ENCODE measurements at regions not wholly inside any gene's neighbourhood (a gene's known extent, or its start where the extent isn't known, plus 50 kb on each side); places are given as distances from the start of the nearest gene placed in this dataset.

DNA sequence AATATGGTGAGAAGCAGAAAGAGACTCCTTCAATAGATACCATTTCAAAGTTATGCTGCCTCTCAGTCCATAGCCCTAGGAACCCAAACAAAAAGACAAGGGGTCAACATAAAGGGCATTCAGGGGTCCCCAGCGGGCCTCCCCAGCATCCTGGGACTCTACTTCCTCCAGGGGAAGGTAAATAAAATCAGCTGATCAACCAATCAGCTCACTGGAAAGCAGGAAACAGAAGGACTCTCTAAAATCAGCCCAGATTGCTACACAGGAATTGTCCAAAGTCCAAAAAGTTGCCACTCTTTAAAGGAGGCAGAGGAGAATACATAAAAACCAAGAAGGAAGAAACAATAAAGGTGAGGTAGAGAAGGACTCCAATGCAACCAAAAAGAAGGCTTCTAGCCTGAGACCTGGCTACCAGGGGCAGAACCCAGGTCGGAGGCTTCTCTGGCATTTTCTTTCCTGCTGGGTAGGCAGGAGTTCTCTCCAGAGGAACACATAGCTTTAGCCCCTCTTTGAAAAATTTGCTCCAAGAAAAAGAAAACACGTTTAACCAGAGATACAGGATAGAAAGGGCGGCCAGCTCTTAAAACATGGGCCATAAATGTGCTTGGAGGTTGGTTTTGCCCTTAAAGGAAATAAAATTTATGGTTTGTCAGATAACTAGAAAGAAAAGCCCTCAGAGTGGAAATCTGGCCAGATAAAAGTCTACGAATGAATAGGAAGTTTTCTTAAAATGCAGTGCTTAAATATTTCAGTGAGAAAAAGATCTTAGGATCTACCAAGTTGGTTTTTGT, 404.6 kb downstream of the SOX9 start:
- no peak overlapping the region for H3K4me3 ChIP-seq
- no peaks in the 10 kb centered on the region for H3K9me3 ChIP-seq
- no peak overlapping the region for H3K27ac ChIP-seq
- DNase-seq (ENCODE audit: low spot score) = no peak
- H3K4me1 ChIP-seq = no peaks in the 10 kb centered on the region
- no peaks in the 10 kb centered on the region for H3K27me3 ChIP-seq
- TF ChIP-seq, protein P1, sequence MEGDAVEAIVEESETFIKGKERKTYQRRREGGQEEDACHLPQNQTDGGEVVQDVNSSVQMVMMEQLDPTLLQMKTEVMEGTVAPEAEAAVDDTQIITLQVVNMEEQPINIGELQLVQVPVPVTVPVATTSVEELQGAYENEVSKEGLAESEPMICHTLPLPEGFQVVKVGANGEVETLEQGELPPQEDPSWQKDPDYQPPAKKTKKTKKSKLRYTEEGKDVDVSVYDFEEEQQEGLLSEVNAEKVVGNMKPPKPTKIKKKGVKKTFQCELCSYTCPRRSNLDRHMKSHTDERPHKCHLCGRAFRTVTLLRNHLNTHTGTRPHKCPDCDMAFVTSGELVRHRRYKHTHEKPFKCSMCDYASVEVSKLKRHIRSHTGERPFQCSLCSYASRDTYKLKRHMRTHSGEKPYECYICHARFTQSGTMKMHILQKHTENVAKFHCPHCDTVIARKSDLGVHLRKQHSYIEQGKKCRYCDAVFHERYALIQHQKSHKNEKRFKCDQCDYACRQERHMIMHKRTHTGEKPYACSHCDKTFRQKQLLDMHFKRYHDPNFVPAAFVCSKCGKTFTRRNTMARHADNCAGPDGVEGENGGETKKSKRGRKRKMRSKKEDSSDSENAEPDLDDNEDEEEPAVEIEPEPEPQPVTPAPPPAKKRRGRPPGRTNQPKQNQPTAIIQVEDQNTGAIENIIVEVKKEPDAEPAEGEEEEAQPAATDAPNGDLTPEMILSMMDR (IDR thresholded peaks at IDR 0.05) = no peak
- no peaks in the 10 kb centered on the region for H3K36me3 ChIP-seq

DNA sequence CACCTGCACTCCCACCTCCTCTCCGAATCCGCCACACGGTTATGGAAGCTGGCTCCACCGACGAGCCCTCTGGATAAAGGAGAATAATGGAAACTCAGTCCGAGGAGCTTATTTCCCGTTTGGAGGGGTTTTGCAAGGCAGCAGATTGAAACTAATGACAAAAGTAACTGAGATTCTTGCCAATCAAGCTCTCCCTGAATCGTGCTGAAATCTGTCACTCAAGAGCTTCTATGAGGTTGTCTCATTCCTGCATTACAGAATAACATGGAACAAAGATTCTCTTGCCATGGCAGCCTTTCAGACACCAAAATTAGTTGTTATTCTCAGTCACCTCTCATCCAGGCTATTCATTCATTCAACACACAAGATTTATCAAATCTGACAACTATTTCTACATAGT, 405.9 kb downstream of the SOX9 start:
- Histone ChIP-seq H3K9me3 (no peaks in the 10 kb centered on the region), H3K36me3 (no peaks in the 10 kb centered on the region), H3K27ac (no peak overlapping the region), H3K4me1 (no peaks in the 10 kb centered on the region), H3K4me3 (no peak overlapping the region), H3K27me3 (no peaks in the 10 kb centered on the region)
- TF ChIP-seq, protein P1 (IDR thresholded peaks at IDR 0.05) = no peak
- DNase-seq (ENCODE audit: low spot score) = no peak

DNA sequence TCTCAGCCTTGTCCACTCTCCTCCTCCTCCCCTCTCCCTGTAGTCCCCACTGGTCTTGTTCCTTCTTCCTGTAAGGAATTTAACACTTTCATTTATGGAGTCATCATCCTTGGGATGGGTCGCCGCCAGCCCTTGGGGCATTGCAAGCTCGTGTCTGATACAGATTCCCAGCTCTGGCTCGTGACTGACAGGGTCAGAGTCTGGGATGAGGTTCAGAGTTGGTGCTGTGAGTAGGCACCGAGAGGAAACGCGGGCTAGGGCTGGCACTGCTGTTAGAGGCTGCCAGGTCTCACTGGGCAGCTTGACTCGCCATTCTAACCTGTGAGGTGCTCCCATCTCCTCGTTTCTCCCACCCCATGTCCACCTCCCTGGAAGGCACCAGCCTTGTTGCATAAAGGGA, 407.0 kb downstream of the SOX9 start:
- Histone ChIP-seq H3K4me1 (no peaks in the 10 kb centered on the region), H3K4me3 (no peak overlapping the region), H3K9me3 (no peaks in the 10 kb centered on the region), H3K36me3 (no peaks in the 10 kb centered on the region), H3K27me3 (no peaks in the 10 kb centered on the region), H3K27ac (no peak overlapping the region)
- DNase-seq (ENCODE audit: low spot score) = no peak
- TF ChIP-seq, protein P1 (IDR thresholded peaks at IDR 0.05) = no peak

DNA sequence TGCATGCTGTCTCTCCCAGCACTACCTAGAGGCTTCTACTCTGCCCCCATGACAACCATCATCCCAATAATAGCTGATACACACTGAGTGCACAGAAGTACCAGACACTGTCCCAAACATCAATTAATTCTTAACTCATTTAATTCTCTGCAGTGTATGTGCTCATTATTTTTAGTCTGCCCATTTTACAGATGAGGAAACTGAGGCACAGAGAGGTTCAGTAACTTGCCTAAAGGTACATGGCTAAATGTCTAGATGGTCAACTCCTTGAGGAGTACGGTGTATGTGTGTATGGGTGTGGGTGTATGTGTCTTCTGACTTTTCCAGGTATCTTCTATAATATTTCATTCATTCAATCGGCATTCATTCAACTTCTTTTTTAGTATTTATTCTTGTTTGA, 407.9 kb downstream of the SOX9 start:
- TF ChIP-seq, protein P1 (IDR thresholded peaks at IDR 0.05) = no peak

DNA sequence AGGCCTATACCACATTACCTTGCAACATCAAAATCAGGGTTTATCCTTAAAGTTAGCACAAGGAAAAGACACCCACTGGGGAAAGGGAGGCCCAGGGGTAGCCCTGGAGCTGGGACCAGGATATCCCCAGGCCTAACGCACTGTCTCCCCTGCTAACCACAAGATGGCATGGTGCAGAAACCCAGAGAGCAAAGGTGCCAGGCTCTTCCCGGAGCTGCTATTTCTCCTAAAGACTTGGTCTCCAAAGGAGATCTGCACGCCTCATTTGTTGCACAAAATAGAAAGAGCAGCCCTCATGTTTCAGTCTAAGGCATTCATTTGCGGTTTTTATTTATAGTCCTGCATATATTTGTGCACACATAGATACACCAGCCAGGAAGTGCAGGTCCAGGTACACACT, 408.6 kb downstream of the SOX9 start:
- peaks cover 0 to 4% of the 10 kb centered on the region in 2 donors for H3K9me3 ChIP-seq
- H3K27me3 ChIP-seq = no peaks in the 10 kb centered on the region
- H3K4me3 ChIP-seq = no peak overlapping the region
- no peak for DNase-seq (ENCODE audit: low spot score)
- no peaks in the 10 kb centered on the region for H3K36me3 ChIP-seq
- no peaks in the 10 kb centered on the region for H3K4me1 ChIP-seq
- TF ChIP-seq, protein P1 (IDR thresholded peaks at IDR 0.05) = no peak
- H3K27ac ChIP-seq = no peak overlapping the region

More for the DNA sequence above, 407.9 kb downstream of the SOX9 start:
- H3K9me3 ChIP-seq = no peaks in the 10 kb centered on the region
- no peak for DNase-seq (ENCODE audit: low spot score)
- no peak overlapping the region for H3K4me3 ChIP-seq
- no peak overlapping the region for H3K27ac ChIP-seq
- H3K4me1 ChIP-seq = no peaks in the 10 kb centered on the region
- H3K27me3 ChIP-seq = no peaks in the 10 kb centered on the region
- H3K36me3 ChIP-seq = no peaks in the 10 kb centered on the region

DNA sequence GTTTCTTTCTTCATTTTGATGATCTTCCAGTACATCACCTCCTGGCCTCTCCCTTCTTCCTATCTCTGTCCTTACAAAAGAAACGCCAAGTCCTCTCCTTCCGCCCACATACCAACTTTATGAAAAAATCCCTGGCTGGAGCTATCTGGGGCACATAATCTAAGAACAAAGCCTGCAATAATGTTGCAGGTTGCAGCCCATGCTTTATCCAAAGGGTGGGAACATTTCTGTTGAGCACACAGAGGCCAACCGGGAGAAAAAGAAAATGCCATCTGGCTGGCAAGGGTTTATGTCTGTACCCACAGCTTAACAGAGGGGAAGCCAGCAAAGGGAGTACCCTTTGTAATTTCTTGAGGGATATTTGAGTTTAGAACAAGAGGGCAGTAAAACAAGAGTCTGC, 409.6 kb downstream of the SOX9 start:
- Histone ChIP-seq H3K27me3 (no peaks in the 10 kb centered on the region), H3K9me3 (peaks cover 0 to 5% of the 10 kb centered on the region in 2 donors), H3K4me3 (no peak overlapping the region), H3K4me1 (no peaks in the 10 kb centered on the region), H3K36me3 (no peaks in the 10 kb centered on the region), H3K27ac (no peak overlapping the region)
- DNase-seq (ENCODE audit: low spot score) = no peak
- TF ChIP-seq, protein P1 (IDR thresholded peaks at IDR 0.05) = no peak
